Immature natural killer cell (primary cell): ENCODE measurements at regions not wholly inside any gene's neighbourhood (a gene's known extent, or its start where the extent isn't known, plus 50 kb on each side); places are given as distances from the start of the nearest gene placed in this dataset.
A peak's percentile ranks its signal among the peaks of the same experiment; 100 is the strongest.

Experiments
- DNase-seq, 3 donors: peaks; one replicate each; pipeline ENCODE4 v3.0.0; 2022; ENCODE audit warnings: mixed read lengths in 1 of 3
- H3K27ac Mint-ChIP-seq, 6 donors: one replicate each; pipeline ENCODE4 v1.8.0; 2020; ENCODE audit warnings: mixed read lengths in 6 of 6, mild to moderate bottlenecking in 5 of 6, inconsistent platforms in 4 of 6, moderate library complexity in 3 of 6
- H3K27me3 Mint-ChIP-seq, 3 donors: one replicate each; pipeline ENCODE4 v1.8.0; 2020 to 2021; ENCODE audit warnings: low read depth in 3 of 3, mild to moderate bottlenecking in 3 of 3, mixed read lengths in 3 of 3, moderate library complexity in 3 of 3, inconsistent platforms in 1 of 3
- H3K36me3 Mint-ChIP-seq, 3 donors: one replicate each; pipeline ENCODE4 v1.8.0; 2020; ENCODE audit warnings: mixed read lengths in 3 of 3, inconsistent platforms in 2 of 3, mild to moderate bottlenecking in 2 of 3
- H3K4me1 Mint-ChIP-seq, 2 donors: one replicate each; pipeline ENCODE4 v1.8.0; 2020; ENCODE audit warnings: inconsistent platforms in 2 of 2, mild to moderate bottlenecking in 2 of 2, mixed read lengths in 2 of 2, moderate library complexity in 1 of 2
- H3K4me3 Mint-ChIP-seq, 5 donors: one replicate each; pipeline ENCODE4 v1.8.0; 2020; ENCODE audit warnings: mild to moderate bottlenecking in 5 of 5, mixed read lengths in 5 of 5, inconsistent platforms in 3 of 5, moderate library complexity in 3 of 5
- H3K9me3 Mint-ChIP-seq, 6 donors: one replicate each; pipeline ENCODE4 v1.8.0; 2020; ENCODE audit warnings: mild to moderate bottlenecking in 6 of 6, mixed read lengths in 6 of 6, inconsistent platforms in 4 of 6, moderate library complexity in 3 of 6

DNA sequence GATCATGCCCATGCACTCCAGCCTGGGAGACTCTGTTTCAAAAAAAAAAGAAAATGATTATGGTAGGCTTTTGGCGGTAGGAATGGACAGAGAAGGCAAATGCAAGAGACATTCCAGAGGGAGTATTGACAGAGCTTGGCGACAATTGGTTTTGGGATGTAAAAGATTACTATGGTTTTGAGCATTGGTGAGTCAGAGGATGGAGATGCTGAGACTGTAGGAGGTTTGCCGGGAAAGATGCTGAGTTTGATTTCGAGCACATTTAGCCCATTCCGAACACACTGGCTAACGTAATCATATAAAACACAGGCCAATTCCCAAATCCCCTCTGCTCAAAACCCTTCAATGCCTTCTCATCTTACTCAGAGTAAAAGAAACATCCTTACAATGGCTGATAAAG, 161.6 kb upstream of the MKLN1 start:
- Mint-ChIP-seq H3K4me3 (no peak overlapping the region), H3K36me3 (no peaks in the 10 kb centered on the region), H3K9me3 (no peaks in the 10 kb centered on the region), H3K4me1 (no peaks in the 10 kb centered on the region), H3K27ac (no peak overlapping the region), H3K27me3 (peaks cover 0 to 3% (median 2%) of the 10 kb centered on the region in 3 donors)
- DNase-seq: no peak

DNA sequence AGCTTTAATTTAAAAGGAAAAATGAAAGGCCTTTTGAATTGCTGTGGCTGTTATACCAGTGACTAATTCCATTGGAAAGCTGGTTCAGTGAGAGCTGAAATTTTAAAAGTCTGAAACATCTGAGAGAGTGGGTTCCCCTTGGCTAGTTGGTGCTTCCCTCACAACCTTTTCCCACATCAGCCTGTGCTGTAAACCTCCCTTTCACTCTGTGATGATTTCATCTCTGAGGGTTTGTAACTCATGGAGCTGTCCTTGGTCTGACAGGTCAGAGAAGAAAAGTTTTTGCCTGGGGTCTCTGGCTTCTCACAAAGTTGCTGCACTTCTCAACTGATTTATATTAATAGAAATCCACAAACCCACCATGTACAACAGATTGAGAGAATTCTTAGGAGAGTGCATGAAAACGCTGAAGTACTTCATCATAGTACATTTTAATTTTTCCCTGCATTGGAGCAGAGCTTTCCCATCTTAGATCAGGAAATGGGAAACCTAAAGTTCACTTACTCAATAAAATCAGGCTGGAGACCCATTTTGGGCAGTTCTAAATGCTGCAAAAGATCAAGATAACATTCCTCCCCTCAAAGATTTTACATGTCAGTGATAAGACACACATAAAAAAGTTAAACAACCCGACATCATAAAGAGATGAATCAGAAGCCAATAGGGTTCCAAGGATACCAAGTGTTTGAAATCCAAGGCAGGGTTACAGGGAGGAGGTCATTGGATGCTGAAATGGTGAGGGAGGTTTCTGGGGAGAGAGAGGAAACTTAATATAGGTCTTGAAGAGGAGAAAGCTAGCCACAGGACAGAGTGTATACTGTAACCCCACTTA, 157.0 kb upstream of the MKLN1 start:
- no peak for DNase-seq
- Mint-ChIP-seq H3K4me1 (no peaks in the 10 kb centered on the region), H3K27ac (peak overlapping the region in 1 of 6 donors; percentile 46), H3K9me3 (no peaks in the 10 kb centered on the region), H3K36me3 (peaks cover 0 to 5% (median 0%) of the 10 kb centered on the region in 3 donors), H3K4me3 (no peak overlapping the region), H3K27me3 (peaks cover under 1 to 9% (median 4%) of the 10 kb centered on the region in 3 donors)

DNA sequence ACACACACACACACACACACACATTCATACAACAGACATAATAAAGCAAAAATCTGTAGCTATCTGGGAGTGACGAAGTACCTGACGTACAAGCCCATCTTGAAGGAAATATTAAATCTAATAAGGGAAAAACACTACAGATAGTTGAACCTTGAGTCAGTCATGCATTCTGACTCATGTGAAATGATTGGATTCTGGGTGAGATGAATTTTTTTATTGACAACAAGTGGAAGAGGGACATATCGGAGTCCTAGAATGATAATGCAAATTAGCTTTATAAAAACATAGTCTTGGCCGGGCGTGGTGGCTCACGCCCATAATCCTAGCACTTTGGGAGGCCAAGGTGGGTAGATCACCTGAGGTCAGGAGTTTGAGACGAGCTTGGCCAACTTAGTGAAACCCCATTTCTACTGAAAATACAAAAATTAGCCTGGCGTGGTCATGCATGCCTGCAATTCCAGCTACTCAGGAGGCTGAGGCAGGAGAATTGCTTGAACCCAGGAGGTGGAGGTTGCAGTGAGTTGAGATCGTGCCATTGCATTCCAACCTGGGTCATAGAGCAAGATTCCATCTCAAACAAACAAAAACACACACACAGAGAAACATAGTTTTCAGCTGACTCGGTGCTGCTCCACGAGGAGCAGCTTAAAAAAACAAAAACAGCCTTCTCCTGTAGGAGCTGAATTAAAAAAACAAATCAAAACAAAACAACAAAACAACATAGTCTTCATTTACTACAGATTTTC, 154.4 kb upstream of the MKLN1 start:
- no peaks in the 10 kb centered on the region for H3K9me3 Mint-ChIP-seq
- no peak overlapping the region for H3K4me3 Mint-ChIP-seq
- no peak overlapping the region for H3K27ac Mint-ChIP-seq
- peaks cover 0 to 5% (median 0%) of the 10 kb centered on the region in 3 donors for H3K36me3 Mint-ChIP-seq
- peaks cover 0 to 9% (median 4%) of the 10 kb centered on the region in 3 donors for H3K27me3 Mint-ChIP-seq
- no peaks in the 10 kb centered on the region for H3K4me1 Mint-ChIP-seq
- DNase-seq: no peak

GRCh38 chr7:131174391-131174790, 153.3 kb upstream of the MKLN1 start:
- H3K27ac Mint-ChIP-seq: no peak overlapping the region
- peaks cover 0 to 9% (median 4%) of the 10 kb centered on the region in 3 donors for H3K27me3 Mint-ChIP-seq
- no peak for DNase-seq
- H3K36me3 Mint-ChIP-seq: peaks cover 0 to 5% (median 0%) of the 10 kb centered on the region in 3 donors
- H3K4me3 Mint-ChIP-seq: no peak overlapping the region
- no peaks in the 10 kb centered on the region for H3K4me1 Mint-ChIP-seq
- no peaks in the 10 kb centered on the region for H3K9me3 Mint-ChIP-seq

- H3K36me3 Mint-ChIP-seq: peaks cover 0 to 5% (median 0%) of the 10 kb centered on the region in 3 donors
- H3K27me3 Mint-ChIP-seq: peaks cover 0 to 9% (median 4%) of the 10 kb centered on the region in 3 donors
- no peaks in the 10 kb centered on the region for H3K9me3 Mint-ChIP-seq
- no peak for DNase-seq
- H3K4me3 Mint-ChIP-seq: no peak overlapping the region
- no peaks in the 10 kb centered on the region for H3K4me1 Mint-ChIP-seq
- H3K27ac Mint-ChIP-seq: no peak overlapping the region
Measured at GRCh38 chr7:131174855-131175254, 152.8 kb upstream of the MKLN1 start.

GRCh38 chr7:131182446-131183058, 145.1 kb upstream of the MKLN1 start:
- H3K4me1 Mint-ChIP-seq: peaks cover 14% of the 10 kb centered on the region in 2 donors
- H3K4me3 Mint-ChIP-seq: no peak overlapping the region
- peaks cover 0 to 2% (median 0%) of the 10 kb centered on the region in 6 donors for H3K9me3 Mint-ChIP-seq
- no peaks in the 10 kb centered on the region for H3K36me3 Mint-ChIP-seq
- H3K27ac Mint-ChIP-seq: peak overlapping the region in 1 of 6 donors; percentile 36
- DNase-seq: no peak
- peaks cover 0 to 2% (median 0%) of the 10 kb centered on the region in 3 donors for H3K27me3 Mint-ChIP-seq

DNA sequence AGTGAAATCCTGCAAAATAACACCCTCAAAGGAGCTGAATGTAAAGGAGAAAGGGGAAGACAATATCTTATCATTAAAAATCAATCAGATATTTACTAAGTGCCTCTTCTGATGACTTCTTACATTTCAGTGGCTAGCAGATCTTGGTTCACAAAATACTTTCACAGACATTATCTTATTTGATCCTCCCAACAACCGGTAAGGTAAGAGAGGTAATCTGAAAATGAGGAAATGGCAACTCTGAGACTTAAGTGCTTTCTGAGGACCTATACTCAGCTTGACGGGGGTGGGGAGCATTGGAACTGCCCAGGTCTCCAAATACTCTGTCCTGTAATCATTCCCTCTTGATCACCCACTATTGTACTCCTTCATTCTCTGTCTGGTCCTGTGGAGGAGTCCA, 144.6 kb upstream of the MKLN1 start:
- DNase-seq: no peak
- Mint-ChIP-seq H3K27ac (peak overlapping the region in 3 of 6 donors; percentile 53 to 74 (median 57)), H3K9me3 (peaks cover 0 to 2% (median 0%) of the 10 kb centered on the region in 6 donors), H3K4me3 (no peak overlapping the region), H3K4me1 (peaks cover 17 to 18% of the 10 kb centered on the region in 2 donors), H3K36me3 (no peaks in the 10 kb centered on the region), H3K27me3 (peaks cover 0 to 2% (median 0%) of the 10 kb centered on the region in 3 donors)

DNA sequence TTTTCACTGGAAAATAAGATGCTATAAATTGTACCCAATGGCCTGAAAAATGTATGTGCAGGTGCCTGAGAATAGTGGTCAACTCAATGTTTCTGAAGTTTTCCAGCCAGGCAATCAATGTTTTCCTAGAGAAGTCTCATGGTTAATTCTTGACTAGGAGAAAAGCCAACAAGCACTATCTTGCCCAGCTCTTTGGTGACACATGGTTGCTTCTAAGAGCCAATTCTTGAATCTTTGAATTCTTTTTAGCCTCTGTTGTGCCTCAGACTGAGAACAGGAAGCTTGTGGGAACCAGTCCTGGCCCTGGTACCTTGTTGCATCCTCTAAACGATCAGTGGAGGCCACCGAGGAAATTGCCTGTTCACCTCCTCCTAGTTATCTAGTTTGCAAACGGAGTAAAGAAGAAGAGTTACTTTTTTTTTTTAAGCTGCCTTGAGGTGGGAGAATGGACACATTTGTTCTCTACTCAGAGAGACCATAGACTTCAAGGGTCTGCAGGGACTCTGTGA, 144.0 kb upstream of the MKLN1 start:
- H3K4me3 Mint-ChIP-seq: peak overlapping the region in 1 of 5 donors; percentile 61
- peaks cover 0 to 6% (median 3%) of the 10 kb centered on the region in 3 donors for H3K27me3 Mint-ChIP-seq
- H3K9me3 Mint-ChIP-seq: peaks cover 0 to 2% (median 0%) of the 10 kb centered on the region in 6 donors
- H3K27ac Mint-ChIP-seq: peak overlapping the region in 4 of 6 donors; percentile 53 to 87 (median 68)
- DNase-seq: peak in 2 of 3 donors; percentile 7 to 21
- H3K36me3 Mint-ChIP-seq: no peaks in the 10 kb centered on the region
- H3K4me1 Mint-ChIP-seq: peaks cover 23% of the 10 kb centered on the region in 2 donors

- Mint-ChIP-seq H3K4me3 (peak overlapping the region in 1 of 5 donors; percentile 7), H3K4me1 (peaks cover 32 to 34% of the 10 kb centered on the region in 2 donors), H3K9me3 (no peaks in the 10 kb centered on the region), H3K36me3 (no peaks in the 10 kb centered on the region), H3K27me3 (peaks cover 0 to 5% (median 4%) of the 10 kb centered on the region in 3 donors), H3K27ac (peak overlapping the region in 5 of 6 donors; percentile 0 to 78 (median 18))
- no peak for DNase-seq
Measured at GRCh38 chr7:131186816-131187215, 140.9 kb upstream of the MKLN1 start.

- Mint-ChIP-seq H3K9me3 (no peaks in the 10 kb centered on the region), H3K4me1 (peaks cover 26 to 28% of the 10 kb centered on the region in 2 donors), H3K36me3 (no peaks in the 10 kb centered on the region), H3K27me3 (peaks cover 0 to 5% (median 4%) of the 10 kb centered on the region in 3 donors), H3K27ac (peak overlapping the region; percentile 82 to 97 (median 89)), H3K4me3 (peak overlapping the region in 4 of 5 donors; percentile 17 to 62 (median 42))
- DNase-seq: peak; percentile 77 to 87 (median 77)
Measured at GRCh38 chr7:131188367-131189339, 139.0 kb upstream of the MKLN1 start.

DNA sequence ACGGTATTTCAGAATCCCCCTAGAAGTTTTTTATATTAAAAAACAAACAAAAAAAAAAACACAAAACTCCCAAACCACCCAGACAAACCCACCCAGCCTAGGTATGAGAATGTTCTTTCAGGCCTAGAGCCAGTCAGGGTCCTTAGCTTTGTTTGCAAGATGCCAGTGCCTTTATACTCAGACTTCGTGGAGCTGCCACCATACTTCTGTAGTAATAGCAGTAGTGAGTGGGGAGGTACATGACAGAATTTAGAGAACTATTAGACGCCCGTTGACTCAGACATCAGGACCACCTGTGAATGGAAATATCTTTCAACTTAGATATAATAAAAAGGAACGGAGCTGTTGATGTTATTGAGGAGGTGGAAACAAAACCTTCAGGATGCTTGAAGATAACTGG, 138.2 kb upstream of the MKLN1 start:
- H3K36me3 Mint-ChIP-seq: no peaks in the 10 kb centered on the region
- H3K4me3 Mint-ChIP-seq: no peak overlapping the region
- no peak for DNase-seq
- peak overlapping the region in 5 of 6 donors; percentile 1 to 97 (median 90) for H3K27ac Mint-ChIP-seq
- no peaks in the 10 kb centered on the region for H3K9me3 Mint-ChIP-seq
- peaks cover 19 to 21% of the 10 kb centered on the region in 2 donors for H3K4me1 Mint-ChIP-seq
- H3K27me3 Mint-ChIP-seq: peaks cover 0 to 5% (median 4%) of the 10 kb centered on the region in 3 donors

GRCh38 chr7:131190146-131190545, 137.5 kb upstream of the MKLN1 start:
- H3K27me3 Mint-ChIP-seq: peaks cover 0 to 5% (median 4%) of the 10 kb centered on the region in 3 donors
- peaks cover 19 to 21% of the 10 kb centered on the region in 2 donors for H3K4me1 Mint-ChIP-seq
- H3K4me3 Mint-ChIP-seq: no peak overlapping the region
- peak overlapping the region in 3 of 6 donors; percentile 60 to 97 (median 85) for H3K27ac Mint-ChIP-seq
- no peaks in the 10 kb centered on the region for H3K9me3 Mint-ChIP-seq
- DNase-seq: no peak
- no peaks in the 10 kb centered on the region for H3K36me3 Mint-ChIP-seq
